ENCODE measurements at regions not wholly inside any gene's neighbourhood (a gene's known extent, or its start where the extent isn't known, plus 50 kb on each side); places are given as distances from the start of the nearest gene placed in this dataset.

- Histone ChIP-seq H3K27me3 (ENCODE audit: insufficient read depth, low read length) (no peaks in the 10 kb centered on the region), H3K4me2 (ENCODE audit: insufficient read depth, insufficient read length, low read length) (no peak overlapping the region), H3K23me2 (ENCODE audit: insufficient read length, low read depth, low read length, poor library complexity, severe bottlenecking) (no peaks in the 10 kb centered on the region), H4K5ac (ENCODE audit: insufficient read length, low read depth, low read length) (no peak overlapping the region), H3K18ac (ENCODE audit: insufficient read length, low read depth, low read length) (no peak overlapping the region), H4K20me1 (ENCODE audit: control insufficient read depth, insufficient read depth, insufficient read length) (no peaks in the 10 kb centered on the region), H4K91ac (ENCODE audit: insufficient read length, low read depth, low read length) (no peak overlapping the region), H2BK12ac (ENCODE audit: insufficient read length, low read depth, low read length) (no peak overlapping the region), H2AK5ac (ENCODE audit: insufficient read length, low read length) (no peak overlapping the region), H3T11ph (ENCODE audit: low read length) (no peak overlapping the region), H3K79me2 (ENCODE audit: insufficient read depth, low read length) (no peaks in the 10 kb centered on the region), H2BK20ac (ENCODE audit: low read depth, low read length, poor library complexity, severe bottlenecking) (no peak overlapping the region), H3K79me1 (ENCODE audit: insufficient read depth, low read depth, low read length, poor library complexity, severe bottlenecking) (no peaks in the 10 kb centered on the region), H3K14ac (ENCODE audit: insufficient read depth, low read length) (no peak overlapping the region), H2BK15ac (ENCODE audit: low read depth, low read length) (no peak overlapping the region), H3K9me3 (ENCODE audit: control insufficient read depth, low read depth, low read length) (no peaks in the 10 kb centered on the region), H3K4ac (ENCODE audit: low read depth, low read length) (no peak overlapping the region), H2AFZ (ENCODE audit: low read length) (no peak overlapping the region), H3K56ac (ENCODE audit: insufficient read length, low read depth, low read length) (no peak overlapping the region), H3K4me1 (ENCODE audit: insufficient read depth, low read length) (no peaks in the 10 kb centered on the region; the same call in 1 of the 2 replicates), H3K9ac (ENCODE audit: extremely low read depth, insufficient read length, low read length) (no peak overlapping the region), H2BK5ac (ENCODE audit: insufficient read length, low read length) (no peak overlapping the region), H2BK120ac (ENCODE audit: low read depth, low read length, poor library complexity, severe bottlenecking) (no peak overlapping the region), H3K27ac (ENCODE audit: insufficient read length, low read depth, low read length) (no peak overlapping the region), H4K8ac (replicated peaks; ENCODE audit: insufficient read length, low read depth, low read length) (no peak overlapping the region), H3K23ac (ENCODE audit: insufficient read length, low read depth, low read length) (no peak overlapping the region)
- H3K4me3 Mint-ChIP-seq = no peak overlapping the region
- no peak for DNase-seq
- H3K4me1 Mint-ChIP-seq = peaks cover 28 to 30% of the 10 kb centered on the region in 2 experiments
- peaks cover 0 to 3% (median 3%) of the 10 kb centered on the region in 3 experiments; a peak in 1 of 7 replicates for H3K36me3 Mint-ChIP-seq (ENCODE audit: insufficient read depth in 1 of 3, low read depth in 3 of 3)
- H3K9me3 Mint-ChIP-seq = peaks cover 3% of the 10 kb centered on the region in 2 experiments; a peak in 3 of 5 replicates
- H3K27ac Mint-ChIP-seq = 0 out of 7 replicates have a peak overlapping the region, but pooled peaks of 1 of the 3 experiments have one; percentile 0
- H3K27me3 Mint-ChIP-seq (ENCODE audit: low read depth) = no peaks in the 10 kb centered on the region
- WGBS (ENCODE audit: extremely low coverage, insufficient read length, low lambda C conversion rate) = no CpG with 5 or more reads among the region's 17 CpGs
- TF ChIP-seq CTCF (conservative IDR thresholded peaks at IDR 0.05) = no peak
Observed at GRCh38 chr2:8157621-8158430, 524.0 kb upstream of the ID2 start.

All from H9 (cell line).